ENCODE measurements at regions not wholly inside any gene's neighbourhood (a gene's known extent, or its start where the extent isn't known, plus 50 kb on each side); places are given as distances from the start of the nearest gene placed in this dataset.

DNA sequence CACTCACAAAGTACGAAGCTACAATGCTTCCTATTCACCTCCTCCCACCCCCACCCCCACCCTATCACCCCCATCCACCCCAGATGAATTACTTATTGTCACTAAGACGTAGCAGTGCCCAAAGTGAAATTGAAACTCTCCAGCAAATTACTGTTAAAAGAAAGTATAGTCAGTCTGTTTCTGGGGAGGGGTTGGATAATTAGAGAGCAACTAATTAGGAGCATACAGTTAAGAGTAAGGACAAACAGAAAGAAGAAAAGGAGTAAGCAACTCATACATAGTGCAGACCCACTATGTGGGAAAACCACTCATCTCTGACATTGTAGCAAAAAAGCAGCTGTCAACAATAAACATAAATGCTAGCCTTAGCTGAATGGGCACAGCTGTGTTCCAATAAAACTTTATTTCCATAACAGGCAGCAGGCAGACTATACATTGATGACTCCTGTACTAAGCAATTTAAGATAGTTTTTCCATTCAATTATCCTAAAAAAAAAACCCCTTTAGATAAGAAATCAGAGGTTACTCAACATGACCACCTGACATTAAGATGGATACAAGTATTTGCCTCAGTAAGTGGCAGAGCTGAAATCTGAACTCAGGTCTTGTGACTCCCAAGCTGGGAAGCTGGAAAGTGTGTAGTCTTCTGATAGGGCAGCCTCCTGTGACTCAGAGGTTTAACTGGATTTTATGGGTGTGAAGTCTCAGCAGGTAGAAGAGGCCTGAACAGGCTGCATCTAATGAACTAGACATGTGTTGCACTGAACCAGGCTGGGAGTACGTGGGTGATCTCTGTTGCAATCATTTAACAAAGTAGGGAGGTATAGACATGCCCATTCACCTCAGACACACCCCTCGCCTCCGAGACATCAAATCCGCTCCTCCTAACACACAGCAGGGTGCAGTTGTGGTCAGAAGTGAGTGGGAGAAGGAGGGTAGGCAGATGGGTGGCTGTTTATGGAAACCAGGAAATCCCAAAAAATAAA, 171.8 kb upstream of the KLF7 start (continued):
- TF ChIP-seq CTCF (IDR thresholded peaks at IDR 0.05 in 2 of 3, conservative IDR thresholded peaks at IDR 0.05 in 1 of 3; ENCODE audit: borderline replicate concordance in 1 of 3, insufficient read depth in 1 of 3, low read depth in 2 of 3, low read length in 2 of 3) (no peak), YY1 (IDR thresholded peaks at IDR 0.05; ENCODE audit: extremely low read depth, insufficient replicate concordance, low read depth, low read length) (peak; percentile 42), ZNF274 (IDR thresholded peaks at IDR 0.05; ENCODE audit: low read depth, low read length) (no peak), POLR2A (IDR thresholded peaks at IDR 0.05; ENCODE audit: borderline replicate concordance, extremely low read depth, insufficient read depth, insufficient read length) (no peak), EZH2phosphoT487 (IDR thresholded peaks at IDR 0.05; ENCODE audit: borderline replicate concordance) (no peak)

DNA sequence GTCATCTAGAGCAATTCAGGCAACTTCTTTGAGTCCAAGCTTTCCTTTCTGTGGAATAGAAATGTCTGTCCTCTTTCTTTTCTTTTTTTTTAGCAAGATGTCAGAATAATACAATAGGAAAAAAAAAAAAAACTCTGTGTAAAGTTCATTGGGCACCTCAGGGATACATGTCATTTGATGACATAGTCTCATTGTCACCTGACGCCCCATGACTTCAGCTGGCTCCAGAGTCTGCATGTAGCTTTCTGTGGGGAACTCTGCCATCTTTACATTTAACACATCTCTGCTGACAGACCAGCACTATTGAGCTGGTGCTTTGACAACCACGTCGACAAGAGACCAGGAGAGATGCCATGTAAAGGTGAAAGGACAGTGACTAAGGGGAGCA, 172.5 kb upstream of the KLF7 start:
- CTCF ChIA-PET: interaction anchor here (0.6 kb wide), 1 partner anchor 734 kb away, joined by 6 read pairs; no protein-coding TSS in a partner anchor
- TF ChIP-seq POLR2AphosphoS5 (IDR thresholded peaks at IDR 0.05; ENCODE audit: low read depth, low read length): no peak
- no peak for TF ChIP-seq YY1 (IDR thresholded peaks at IDR 0.05; ENCODE audit: extremely low read depth, insufficient replicate concordance, low read depth, low read length)
- TF ChIP-seq EGR1 (IDR thresholded peaks at IDR 0.05; ENCODE audit: low read depth): no peak; the same call in 1 of the 2 replicates
- TF ChIP-seq EZH2phosphoT487 (IDR thresholded peaks at IDR 0.05; ENCODE audit: borderline replicate concordance): no peak
- no peak for TF ChIP-seq EZH2 (IDR thresholded peaks at IDR 0.05)
- no peak for TF ChIP-seq ATF3 (IDR thresholded peaks at IDR 0.05)
- TF ChIP-seq SP1 (IDR thresholded peaks at IDR 0.05; ENCODE audit: low read depth): no peak
- TF ChIP-seq JUND (IDR thresholded peaks at IDR 0.05): no peak
- no peak for TF ChIP-seq RAD21 (IDR thresholded peaks at IDR 0.05; ENCODE audit: low read depth)
- TF ChIP-seq MAX (IDR thresholded peaks at IDR 0.05): no peak
- TF ChIP-seq TCF7L2 (IDR thresholded peaks at IDR 0.05; ENCODE audit: borderline replicate concordance, extremely low read depth, insufficient read depth, insufficient read length): no peak
- no peak for TF ChIP-seq CEBPB (IDR thresholded peaks at IDR 0.05; ENCODE audit: low read depth)
- no peak for TF ChIP-seq REST (IDR thresholded peaks at IDR 0.05; ENCODE audit: low read depth)
- no peak for TF ChIP-seq POLR2A (IDR thresholded peaks at IDR 0.05; ENCODE audit: borderline replicate concordance, extremely low read depth, insufficient read depth, insufficient read length)

More for the DNA sequence above, 172.5 kb upstream of the KLF7 start:
- BruUV-seq (replicated peaks): TSS peak; percentile 83
- H3K27ac ChIP-seq (ENCODE audit: low read depth, low read length): peak overlapping the region; percentile 34
- no peaks in the 10 kb centered on the region for H4K20me1 ChIP-seq (ENCODE audit: insufficient read depth)
- peak overlapping the region; percentile 85 for H2AFZ ChIP-seq (ENCODE audit: low read depth, low read length, poor library complexity, severe bottlenecking)
- intact Hi-C loops (cut with micrococcal nuclease): no loop called here
- ChIA-PET POLR2A (interaction anchor here (1.0 to 1.2 kb wide), 3 partner anchors 15 to 57 kb away, joined by 3 read pairs; no protein-coding TSS in a partner anchor), RAD21 (ENCODE audit: low non-redundant PET in 1 of 2, low total read pairs in 2 of 2, uncharacterized antibody in 2 of 2, unreplicated experiment in 2 of 2) (no interaction called here)
- ATAC-seq: peak; percentile 39
- no peak for DNase-seq (ENCODE audit: low read depth, low spot score)
- peaks cover 21 to 43% of the 10 kb centered on the region in 2 experiments; a peak in 3 of 4 replicates for H3K4me1 ChIP-seq (ENCODE audit: control insufficient read depth in 1 of 2, insufficient read depth in 2 of 2, low read length in 2 of 2)
- H3K4me2 ChIP-seq (ENCODE audit: low read length): peak overlapping the region; percentile 77
- H3K9ac ChIP-seq (ENCODE audit: low read length): 0 out of 2 replicates have a peak overlapping the region, but pooled peaks have one; percentile 30
- H3K79me2 ChIP-seq (ENCODE audit: insufficient read depth, low read length): no peaks in the 10 kb centered on the region
- peak overlapping the region in 1 of 2 experiments; percentile 33; a peak in 2 of 4 replicates for H3K4me3 ChIP-seq (replicated peaks in 1 of 2; ENCODE audit: low read depth in 1 of 2, low read length in 2 of 2)
- no peaks in the 10 kb centered on the region for H3K9me3 ChIP-seq (ENCODE audit: control insufficient read depth in 1 of 2, insufficient read depth in 1 of 2, low read depth in 1 of 2, low read length in 2 of 2)
- no peaks in the 10 kb centered on the region for H3K9me2 ChIP-seq (ENCODE audit: insufficient read depth)
- H3K36me3 ChIP-seq (ENCODE audit: control insufficient read depth in 1 of 2, insufficient read depth in 2 of 2, low read length in 2 of 2): no peaks in the 10 kb centered on the region
- no peaks in the 10 kb centered on the region for H3K27me3 ChIP-seq (ENCODE audit: insufficient read depth, low read length)
